Activated CD4-positive, CD25-positive, alpha-beta regulatory T cell treated with anti-CD3 and anti-CD28 coated beads, Interleukin-2, amount 50 U/mL, for 16 hours (primary cell): ENCODE measurements at regions not wholly inside any gene's neighbourhood (a gene's known extent, or its start where the extent isn't known, plus 50 kb on each side); places are given as distances from the start of the nearest gene placed in this dataset.

Source experiments
- DNase-seq: peaks from one replicate; pipeline ENCODE4 v3.0.0-alpha.2; 2020; ENCODE audit warnings: low read depth, low spot score

- DNase-seq, result no peak
These were observed 237.6 kb downstream of the ALDH8A1 start for GRCh38 chr6:134712311-134712710.

GRCh38 chr6:134708079-134708478 lies 241.8 kb downstream of the ALDH8A1 start:
- no peak for DNase-seq

- no peak for DNase-seq
These were observed 242.4 kb downstream of the ALDH8A1 start for GRCh38 chr6:134707342-134708031.

- no peak for DNase-seq
These were observed 243.1 kb downstream of the ALDH8A1 start for GRCh38 chr6:134706806-134707205.

- no peak for DNase-seq
These were observed 243.7 kb downstream of the ALDH8A1 start for GRCh38 chr6:134706153-134706552.

GRCh38 chr6:134703206-134703605 lies 246.7 kb downstream of the ALDH8A1 start:
- no peak for DNase-seq

- DNase-seq, result no peak
These were observed 247.6 kb downstream of the ALDH8A1 start for GRCh38 chr6:134702279-134702678.

GRCh38 chr6:134701301-134701700 lies 248.6 kb downstream of the ALDH8A1 start:
- no peak for DNase-seq

DNA sequence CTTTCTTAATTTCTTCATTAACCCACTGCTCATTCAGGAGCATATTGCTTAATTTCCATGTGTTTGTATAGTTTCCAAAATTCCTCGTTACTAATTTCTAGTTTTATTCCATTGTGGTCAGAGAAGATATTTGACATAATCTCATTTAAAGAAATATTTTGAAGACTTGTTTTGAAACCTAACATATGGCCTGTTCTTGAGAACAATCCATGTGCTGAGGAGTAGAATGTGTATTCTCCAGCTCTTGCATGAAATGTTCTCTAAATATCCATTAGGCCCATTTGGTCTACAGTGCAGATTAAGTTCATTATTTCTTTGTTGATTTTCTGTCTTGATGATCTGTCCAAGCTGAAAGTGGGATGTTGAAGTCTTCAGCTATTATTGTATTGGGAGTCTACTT lies 251.7 kb downstream of the ALDH8A1 start:
- no peak for DNase-seq

DNA sequence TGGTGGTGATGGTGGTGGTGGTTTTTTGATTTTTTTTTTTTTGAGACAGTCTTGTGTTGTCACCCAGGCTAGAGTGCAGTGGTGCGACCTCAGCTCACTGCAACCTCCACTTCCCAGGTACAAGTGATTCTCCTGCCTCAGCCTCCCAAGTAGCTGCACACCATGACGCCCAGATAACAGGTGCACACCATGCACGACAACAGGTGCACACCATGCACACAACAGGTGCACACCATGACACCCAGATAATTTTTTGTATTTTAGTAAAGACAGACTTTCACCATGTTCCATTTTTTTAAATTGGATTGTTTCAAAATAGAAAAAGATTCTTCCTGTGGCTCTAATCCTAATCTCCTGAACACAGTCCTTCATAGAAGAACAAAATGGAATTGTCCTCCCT lies 257.9 kb downstream of the ALDH8A1 start:
- no peak for DNase-seq

- DNase-seq, result no peak
These were observed 258.7 kb downstream of the ALDH8A1 start for GRCh38 chr6:134691180-134691579.

GRCh38 chr6:134690048-134690447 lies 259.9 kb downstream of the ALDH8A1 start:
- DNase-seq, result no peak

DNA sequence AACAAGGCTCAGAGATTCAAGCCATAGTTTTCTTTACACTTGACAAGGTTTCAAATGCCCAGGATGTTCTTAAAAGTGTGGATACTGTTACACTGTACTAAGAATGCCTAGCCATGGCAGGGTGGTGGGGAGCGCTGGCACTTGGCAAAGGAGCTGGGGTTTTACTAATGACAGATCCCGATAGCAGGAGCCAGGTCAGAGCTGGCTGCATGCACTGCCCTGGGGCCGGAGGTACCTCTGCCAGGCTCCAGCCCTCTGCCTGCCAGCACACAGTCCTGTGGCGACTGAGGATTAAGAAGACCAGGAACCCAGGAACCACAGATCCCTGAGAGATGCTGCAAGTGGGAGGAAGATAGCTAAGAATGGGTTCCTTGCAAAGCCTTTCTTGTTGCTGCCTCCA lies 260.3 kb downstream of the ALDH8A1 start:
- no peak for DNase-seq

GRCh38 chr6:134689177-134689576 lies 260.7 kb downstream of the ALDH8A1 start:
- no peak for DNase-seq

- DNase-seq, result no peak
These were observed 263.8 kb downstream of the ALDH8A1 start for GRCh38 chr6:134686071-134686470.

GRCh38 chr6:134684423-134684795 lies 265.5 kb downstream of the ALDH8A1 start:
- no peak for DNase-seq

- no peak for DNase-seq
These were observed 266.0 kb downstream of the ALDH8A1 start for GRCh38 chr6:134683783-134684422.

DNA sequence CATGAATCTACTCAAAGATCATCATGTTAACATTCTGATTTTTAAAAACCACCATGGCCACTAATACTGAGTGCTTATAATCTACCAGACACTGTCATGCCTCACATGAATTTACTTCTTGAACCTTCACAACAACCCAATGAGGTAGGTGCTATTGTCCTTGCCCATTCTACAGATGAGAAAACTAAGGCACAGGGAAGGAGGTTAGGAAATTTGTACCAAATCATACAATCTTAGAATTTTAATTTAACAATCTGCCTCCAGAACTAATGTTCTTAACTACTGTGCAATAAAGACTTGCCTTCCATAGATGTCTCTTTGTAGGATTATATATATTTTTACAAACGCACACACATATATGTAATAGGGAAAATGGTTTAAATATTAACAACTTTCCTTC lies 269.5 kb downstream of the ALDH8A1 start:
- DNase-seq, result no peak

DNA sequence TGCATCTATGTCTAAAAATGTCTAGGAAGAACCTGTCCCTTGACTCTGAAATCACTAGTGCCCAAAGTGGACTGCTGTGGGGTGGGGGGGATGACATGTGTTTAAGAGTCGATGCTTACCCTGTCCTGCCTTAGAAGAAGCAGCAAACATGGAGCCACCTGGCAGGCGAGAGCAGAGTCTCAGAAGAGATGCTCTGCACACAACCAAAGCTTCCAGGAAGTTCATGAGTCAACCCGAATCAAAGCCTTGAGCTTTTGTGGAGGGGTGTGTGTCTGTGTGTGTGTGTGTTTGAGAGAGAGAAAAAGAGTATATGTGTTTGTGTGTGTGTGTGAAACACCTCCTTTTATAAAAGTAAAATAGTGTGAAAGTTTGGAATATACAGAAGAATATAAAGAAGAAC lies 269.9 kb downstream of the ALDH8A1 start:
- no peak for DNase-seq

DNA sequence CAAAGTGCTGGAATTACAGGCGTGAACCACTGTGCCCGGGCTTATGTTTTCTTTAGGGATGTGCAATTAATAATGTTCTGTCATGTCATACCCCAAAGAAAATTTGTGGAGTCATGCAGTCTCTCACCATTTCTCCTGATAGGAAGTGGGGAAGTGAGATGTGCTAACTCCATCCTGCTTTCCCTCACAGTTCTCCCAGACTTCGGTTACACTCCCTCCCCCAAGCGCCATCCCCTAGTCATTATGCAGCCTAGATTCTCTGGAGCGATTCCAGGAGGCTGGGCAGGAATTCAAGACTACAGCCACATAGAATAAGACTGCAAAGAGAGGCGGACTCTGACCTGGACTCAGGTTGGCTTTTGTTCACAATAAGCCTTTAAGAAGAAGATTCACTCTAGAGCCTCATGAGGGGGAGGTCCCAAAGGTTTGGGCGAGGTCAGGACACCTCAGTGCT lies 271.4 kb downstream of the ALDH8A1 start:
- DNase-seq, result no peak

GRCh38 chr6:134676307-134677281 lies 273.3 kb downstream of the ALDH8A1 start:
- DNase-seq, result no peak
